ENCODE measurements at regions not wholly inside any gene's neighbourhood (a gene's known extent, or its start where the extent isn't known, plus 50 kb on each side); places are given as distances from the start of the nearest gene placed in this dataset.

DNA sequence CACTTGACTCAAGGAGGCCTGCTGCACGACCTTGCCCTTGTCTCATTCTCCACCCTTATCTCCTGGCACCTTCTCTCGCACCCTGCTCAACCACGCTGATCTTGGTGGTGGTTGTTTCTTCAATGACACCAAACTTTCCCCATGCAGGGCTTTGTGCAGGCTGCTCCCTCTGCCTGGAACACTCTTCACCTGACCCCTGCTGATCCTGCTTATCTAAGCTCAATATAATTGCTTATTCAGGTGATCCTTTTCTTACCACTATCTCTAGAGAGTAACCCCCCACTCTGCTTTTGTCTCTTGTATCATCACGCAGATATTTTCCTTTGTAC, 604.4 kb downstream of the BUD13 start:
- Histone ChIP-seq H3K9me3 (ENCODE audit: control insufficient read depth in 2 of 3, insufficient read depth in 1 of 3, low read length in 3 of 3) (no peaks in the 10 kb centered on the region), H3K4me3 (ENCODE audit: low read length in 3 of 3) (no peak overlapping the region), H3K4me1 (ENCODE audit: control insufficient read depth in 2 of 3, insufficient read depth in 2 of 3, low read depth in 1 of 3, low read length in 3 of 3) (no peaks in the 10 kb centered on the region), H3K36me3 (ENCODE audit: control insufficient read depth in 2 of 3, insufficient read depth in 3 of 3, low read length in 3 of 3) (no peaks in the 10 kb centered on the region), H3K27ac (ENCODE audit: low read depth in 2 of 2, low read length in 2 of 2) (no peak overlapping the region), H3K27me3 (ENCODE audit: control insufficient read depth, insufficient read depth, low read length) (no peaks in the 10 kb centered on the region), H3K9ac (ENCODE audit: low read length in 3 of 3) (no peak overlapping the region)
- FAIRE-seq = no peak
- intact Hi-C loops (cut with DNase I) = no loop called here
- TF ChIP-seq, protein P1, sequence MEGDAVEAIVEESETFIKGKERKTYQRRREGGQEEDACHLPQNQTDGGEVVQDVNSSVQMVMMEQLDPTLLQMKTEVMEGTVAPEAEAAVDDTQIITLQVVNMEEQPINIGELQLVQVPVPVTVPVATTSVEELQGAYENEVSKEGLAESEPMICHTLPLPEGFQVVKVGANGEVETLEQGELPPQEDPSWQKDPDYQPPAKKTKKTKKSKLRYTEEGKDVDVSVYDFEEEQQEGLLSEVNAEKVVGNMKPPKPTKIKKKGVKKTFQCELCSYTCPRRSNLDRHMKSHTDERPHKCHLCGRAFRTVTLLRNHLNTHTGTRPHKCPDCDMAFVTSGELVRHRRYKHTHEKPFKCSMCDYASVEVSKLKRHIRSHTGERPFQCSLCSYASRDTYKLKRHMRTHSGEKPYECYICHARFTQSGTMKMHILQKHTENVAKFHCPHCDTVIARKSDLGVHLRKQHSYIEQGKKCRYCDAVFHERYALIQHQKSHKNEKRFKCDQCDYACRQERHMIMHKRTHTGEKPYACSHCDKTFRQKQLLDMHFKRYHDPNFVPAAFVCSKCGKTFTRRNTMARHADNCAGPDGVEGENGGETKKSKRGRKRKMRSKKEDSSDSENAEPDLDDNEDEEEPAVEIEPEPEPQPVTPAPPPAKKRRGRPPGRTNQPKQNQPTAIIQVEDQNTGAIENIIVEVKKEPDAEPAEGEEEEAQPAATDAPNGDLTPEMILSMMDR (IDR thresholded peaks at IDR 0.05; ENCODE audit: borderline replicate concordance, extremely low read depth, insufficient read depth) = no peak
- peak in 1 of 5 donors; percentile 7 for DNase-seq

DNA sequence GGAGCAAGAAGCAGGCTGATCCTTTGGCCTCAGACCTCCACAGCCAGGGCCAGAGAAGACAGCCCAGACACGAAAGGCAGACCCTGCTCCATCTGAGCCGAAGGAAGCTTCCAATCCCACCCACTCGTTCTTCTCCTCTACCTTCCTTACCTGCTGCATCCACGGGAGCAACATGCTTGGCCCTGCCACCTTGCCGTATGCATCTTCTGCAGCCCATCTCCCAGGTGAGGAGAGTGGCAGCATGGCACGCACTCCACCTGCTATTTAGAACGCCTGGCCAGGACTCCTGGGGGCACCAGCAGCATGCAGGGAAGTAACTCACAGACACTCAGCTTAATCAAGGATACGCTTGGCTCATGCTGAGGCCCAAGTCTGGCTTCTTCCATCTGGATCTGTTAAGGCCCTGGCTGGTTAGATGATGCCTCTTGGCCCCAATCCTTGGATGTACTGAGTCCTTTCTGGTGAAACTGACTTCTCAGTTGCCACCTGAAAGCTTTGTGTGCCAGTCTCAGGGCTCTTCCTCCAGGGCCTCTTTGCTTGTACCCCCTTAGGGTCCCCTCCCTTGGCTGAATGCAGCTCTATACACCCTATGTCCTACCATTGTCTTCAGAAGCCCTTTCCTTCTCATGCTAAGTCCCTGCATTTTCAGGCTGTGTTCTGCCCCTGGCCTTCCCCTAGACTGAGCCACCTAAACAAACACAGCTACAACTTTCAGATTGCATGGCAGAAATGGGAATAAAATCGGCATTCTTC, 604.9 kb downstream of the BUD13 start:
- no peaks in the 10 kb centered on the region for H3K9me3 ChIP-seq (ENCODE audit: control insufficient read depth in 2 of 3, insufficient read depth in 1 of 3, low read length in 3 of 3)
- H3K27me3 ChIP-seq (ENCODE audit: control insufficient read depth, insufficient read depth, low read length) = no peaks in the 10 kb centered on the region
- DNase-seq (peak in 2 of 5 donors; percentile 2 to 16), FAIRE-seq (no peak)
- H3K4me1 ChIP-seq (ENCODE audit: control insufficient read depth in 2 of 3, insufficient read depth in 2 of 3, low read depth in 1 of 3, low read length in 3 of 3) = no peaks in the 10 kb centered on the region
- intact Hi-C loops (cut with DNase I) = no loop called here
- no peaks in the 10 kb centered on the region for H3K36me3 ChIP-seq (ENCODE audit: control insufficient read depth in 2 of 3, insufficient read depth in 3 of 3, low read length in 3 of 3)
- no peak overlapping the region for H3K9ac ChIP-seq (ENCODE audit: low read length in 3 of 3)
- TF ChIP-seq, protein P1 (IDR thresholded peaks at IDR 0.05; ENCODE audit: borderline replicate concordance, extremely low read depth, insufficient read depth) = no peak
- no peak overlapping the region for H3K27ac ChIP-seq (ENCODE audit: low read depth in 2 of 2, low read length in 2 of 2)
- no peak overlapping the region for H3K4me3 ChIP-seq (ENCODE audit: low read length in 3 of 3)

DNA sequence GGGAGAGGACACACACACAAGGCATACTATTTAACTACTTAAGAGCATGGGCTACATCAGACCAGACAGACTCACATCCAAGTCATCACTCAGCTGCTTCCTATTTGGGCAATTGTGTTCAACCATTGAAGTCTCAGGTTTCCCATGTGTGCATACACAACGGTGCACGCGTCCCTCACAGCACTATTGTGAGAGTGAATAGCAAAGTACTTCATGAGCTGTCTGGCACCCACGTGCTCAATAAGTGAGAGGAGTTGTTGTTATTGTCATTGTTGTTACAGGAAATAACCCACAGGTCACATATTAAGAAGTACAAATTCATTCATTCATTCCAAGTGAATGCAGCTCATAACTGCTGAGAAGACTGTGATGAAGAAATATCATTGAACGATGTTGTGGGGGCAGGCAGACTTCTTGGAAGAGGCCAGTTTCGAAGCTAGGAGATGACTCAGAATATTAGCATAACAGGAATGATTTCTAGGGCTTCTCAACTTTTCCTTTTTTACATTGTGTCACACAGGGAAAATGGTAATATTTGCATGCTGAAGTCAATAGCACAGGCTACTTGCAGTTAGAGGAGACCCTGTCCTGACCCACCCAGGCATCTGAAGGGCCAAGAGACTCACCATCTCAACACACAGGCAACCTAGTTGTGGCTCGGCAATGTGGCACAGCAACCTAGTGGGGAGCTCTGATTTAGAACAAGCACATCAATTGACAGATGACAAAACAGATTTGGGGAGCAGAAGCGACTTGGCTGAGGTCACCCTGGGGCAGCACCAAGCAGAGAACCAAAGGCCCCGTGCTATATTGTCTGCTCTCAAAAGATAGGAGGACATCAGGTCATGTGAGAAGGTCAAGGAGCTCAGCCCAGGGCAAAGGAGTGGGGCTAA, 606.0 kb downstream of the BUD13 start:
- H3K27ac ChIP-seq (ENCODE audit: low read depth in 2 of 2, low read length in 2 of 2) = no peak overlapping the region
- H3K36me3 ChIP-seq (ENCODE audit: control insufficient read depth in 2 of 3, insufficient read depth in 3 of 3, low read length in 3 of 3) = no peaks in the 10 kb centered on the region
- DNase-seq = peak in 2 of 5 donors; percentile 2 to 24
- H3K9me3 ChIP-seq (ENCODE audit: control insufficient read depth in 2 of 3, insufficient read depth in 1 of 3, low read length in 3 of 3) = no peaks in the 10 kb centered on the region
- no peaks in the 10 kb centered on the region for H3K27me3 ChIP-seq (ENCODE audit: control insufficient read depth, insufficient read depth, low read length)
- intact Hi-C loops (cut with DNase I) = no loop called here
- TF ChIP-seq, protein P1 (IDR thresholded peaks at IDR 0.05; ENCODE audit: borderline replicate concordance, extremely low read depth, insufficient read depth) = no peak
- no peaks in the 10 kb centered on the region for H3K4me1 ChIP-seq (ENCODE audit: control insufficient read depth in 2 of 3, insufficient read depth in 2 of 3, low read depth in 1 of 3, low read length in 3 of 3)
- H3K4me3 ChIP-seq (ENCODE audit: low read length in 3 of 3) = no peak overlapping the region
- no peak overlapping the region for H3K9ac ChIP-seq (ENCODE audit: low read length in 3 of 3)
- no peak for FAIRE-seq
